ENCODE measurements at regions not wholly inside any gene's neighbourhood (a gene's known extent, or its start where the extent isn't known, plus 50 kb on each side); places are given as distances from the start of the nearest gene placed in this dataset.

GRCh38 chr17:72501404-72502370, 380.9 kb downstream of the SOX9 start:
- no peaks in the 10 kb centered on the region for H3K4me1 Mint-ChIP-seq
- DNase-seq (ENCODE audit: low spot score in 2 of 2): no peak
- peaks cover 4% of the 10 kb centered on the region for H3K9me3 Mint-ChIP-seq
- ATAC-seq (ENCODE audit: low read depth): no peak
- H3K27ac Mint-ChIP-seq: no peak overlapping the region
- H3K27me3 Mint-ChIP-seq: peaks cover 5% of the 10 kb centered on the region
- H3K4me3 Mint-ChIP-seq: no peak overlapping the region
- H3K36me3 Mint-ChIP-seq: no peaks in the 10 kb centered on the region

GRCh38 chr17:72502371-72503341, 381.8 kb downstream of the SOX9 start:
- no peaks in the 10 kb centered on the region for H3K36me3 Mint-ChIP-seq
- peaks cover 3% of the 10 kb centered on the region for H3K27me3 Mint-ChIP-seq
- H3K4me1 Mint-ChIP-seq: no peaks in the 10 kb centered on the region
- H3K4me3 Mint-ChIP-seq: no peak overlapping the region
- DNase-seq (ENCODE audit: low spot score in 2 of 2) (no peak), ATAC-seq (ENCODE audit: low read depth) (no peak)
- H3K9me3 Mint-ChIP-seq: peaks cover 3% of the 10 kb centered on the region
- no peak overlapping the region for H3K27ac Mint-ChIP-seq

- ATAC-seq (ENCODE audit: low read depth) (no peak), DNase-seq (ENCODE audit: low spot score in 2 of 2) (no peak)
- Mint-ChIP-seq H3K36me3 (no peaks in the 10 kb centered on the region), H3K27ac (no peak overlapping the region), H3K4me1 (no peaks in the 10 kb centered on the region), H3K27me3 (peaks cover 3% of the 10 kb centered on the region), H3K9me3 (peaks cover 3% of the 10 kb centered on the region), H3K4me3 (no peak overlapping the region)
Observed at GRCh38 chr17:72503556-72503955, 382.7 kb downstream of the SOX9 start.

- Mint-ChIP-seq H3K9me3 (peaks cover 3% of the 10 kb centered on the region), H3K36me3 (no peaks in the 10 kb centered on the region), H3K27ac (no peak overlapping the region), H3K27me3 (peaks cover 3% of the 10 kb centered on the region), H3K4me3 (no peak overlapping the region), H3K4me1 (no peaks in the 10 kb centered on the region)
- DNase-seq (ENCODE audit: low spot score in 2 of 2) (no peak), ATAC-seq (ENCODE audit: low read depth) (no peak)
Observed at GRCh38 chr17:72504783-72505182, 384.0 kb downstream of the SOX9 start.

- H3K4me1 Mint-ChIP-seq: no peaks in the 10 kb centered on the region
- peaks cover 3% of the 10 kb centered on the region for H3K9me3 Mint-ChIP-seq
- no peak overlapping the region for H3K4me3 Mint-ChIP-seq
- no peak overlapping the region for H3K27ac Mint-ChIP-seq
- DNase-seq (ENCODE audit: low spot score in 2 of 2) (no peak), ATAC-seq (ENCODE audit: low read depth) (no peak)
- H3K36me3 Mint-ChIP-seq: no peaks in the 10 kb centered on the region
- H3K27me3 Mint-ChIP-seq: peaks cover 2% of the 10 kb centered on the region
Observed at GRCh38 chr17:72506773-72507172, 386.0 kb downstream of the SOX9 start.

GRCh38 chr17:72507370-72507769, 386.6 kb downstream of the SOX9 start:
- DNase-seq (ENCODE audit: low spot score in 2 of 2): no peak
- Mint-ChIP-seq H3K36me3 (no peaks in the 10 kb centered on the region), H3K9me3 (peaks cover 3% of the 10 kb centered on the region), H3K27me3 (peaks cover 2% of the 10 kb centered on the region), H3K27ac (no peak overlapping the region), H3K4me1 (no peaks in the 10 kb centered on the region), H3K4me3 (no peak overlapping the region)
- ATAC-seq (ENCODE audit: low read depth): no peak

- Mint-ChIP-seq H3K36me3 (no peaks in the 10 kb centered on the region), H3K9me3 (peaks cover 3% of the 10 kb centered on the region), H3K27me3 (peaks cover 6% of the 10 kb centered on the region), H3K27ac (no peak overlapping the region), H3K4me1 (no peaks in the 10 kb centered on the region), H3K4me3 (no peak overlapping the region)
- DNase-seq (ENCODE audit: low spot score in 2 of 2): no peak
- peak; percentile 60 for ATAC-seq (ENCODE audit: low read depth)
Observed at GRCh38 chr17:72510351-72511016, 389.7 kb downstream of the SOX9 start.

GRCh38 chr17:72511242-72511641, 390.4 kb downstream of the SOX9 start:
- ATAC-seq (ENCODE audit: low read depth) (no peak), DNase-seq (ENCODE audit: low spot score in 2 of 2) (no peak)
- Mint-ChIP-seq H3K27me3 (peaks cover 10% of the 10 kb centered on the region), H3K9me3 (peaks cover 1% of the 10 kb centered on the region), H3K27ac (no peak overlapping the region), H3K4me1 (no peaks in the 10 kb centered on the region), H3K4me3 (no peak overlapping the region), H3K36me3 (no peaks in the 10 kb centered on the region)

GRCh38 chr17:72511874-72512273, 391.1 kb downstream of the SOX9 start:
- no peak for ATAC-seq (ENCODE audit: low read depth)

GRCh38 chr17:72512649-72513556, 392.1 kb downstream of the SOX9 start:
- Mint-ChIP-seq H3K4me3 (no peak overlapping the region), H3K9me3 (no peaks in the 10 kb centered on the region), H3K36me3 (no peaks in the 10 kb centered on the region), H3K27ac (no peak overlapping the region), H3K27me3 (peaks cover 12% of the 10 kb centered on the region), H3K4me1 (no peaks in the 10 kb centered on the region)
- no peak for ATAC-seq (ENCODE audit: low read depth)
- DNase-seq (ENCODE audit: low spot score in 2 of 2): no peak

More at GRCh38 chr17:72511874-72512273, 391.1 kb downstream of the SOX9 start:
- H3K9me3 Mint-ChIP-seq: no peaks in the 10 kb centered on the region
- H3K36me3 Mint-ChIP-seq: no peaks in the 10 kb centered on the region
- peaks cover 9% of the 10 kb centered on the region for H3K27me3 Mint-ChIP-seq
- no peak overlapping the region for H3K4me3 Mint-ChIP-seq
- DNase-seq (ENCODE audit: low spot score in 2 of 2): no peak
- H3K4me1 Mint-ChIP-seq: no peaks in the 10 kb centered on the region
- H3K27ac Mint-ChIP-seq: no peak overlapping the region

- no peak overlapping the region for H3K27ac Mint-ChIP-seq
- no peaks in the 10 kb centered on the region for H3K4me1 Mint-ChIP-seq
- no peaks in the 10 kb centered on the region for H3K9me3 Mint-ChIP-seq
- no peak for ATAC-seq (ENCODE audit: low read depth)
- H3K36me3 Mint-ChIP-seq: no peaks in the 10 kb centered on the region
- peaks cover 15% of the 10 kb centered on the region for H3K27me3 Mint-ChIP-seq
- DNase-seq (ENCODE audit: low spot score in 2 of 2): no peak
- no peak overlapping the region for H3K4me3 Mint-ChIP-seq
Observed at GRCh38 chr17:72514321-72514861, 393.6 kb downstream of the SOX9 start.

- Mint-ChIP-seq H3K27ac (no peak overlapping the region), H3K9me3 (no peaks in the 10 kb centered on the region), H3K4me1 (no peaks in the 10 kb centered on the region), H3K4me3 (no peak overlapping the region), H3K36me3 (no peaks in the 10 kb centered on the region), H3K27me3 (peaks cover 15% of the 10 kb centered on the region)
- DNase-seq (ENCODE audit: low spot score in 2 of 2) (no peak), ATAC-seq (ENCODE audit: low read depth) (no peak)
Observed at GRCh38 chr17:72514891-72515290, 394.1 kb downstream of the SOX9 start.
